HG03045 (cell line): ENCODE measurements at regions not wholly inside any gene's neighbourhood (a gene's known extent, or its start where the extent isn't known, plus 50 kb on each side); places are given as distances from the start of the nearest gene placed in this dataset.
"Not testable (repeated sequence)": the region's sequence is repeated elsewhere in the genome, so short reads cannot be mapped to it uniquely, and the experiment has no call there.

ENCODE experiments used
- ATAC-seq: cut with Tn5 transposase; IDR thresholded peaks from one replicate; pipeline ENCODE4 v1.9.1; 2021; ENCODE audit warnings: mild to moderate bottlenecking, moderate library complexity; ENCODE audit not compliant: unreplicated experiment

- no peak for ATAC-seq
These were observed 113.8 kb upstream of the ITGB1 start for GRCh38 chr10:33071857-33072256.

GRCh38 chr10:33070101-33070500, 112.1 kb upstream of the ITGB1 start:
- ATAC-seq = no peak

GRCh38 chr10:33067917-33068316, 109.9 kb upstream of the ITGB1 start:
- ATAC-seq = no peak

GRCh38 chr10:33067481-33067880, 109.5 kb upstream of the ITGB1 start:
- ATAC-seq = no peak

- no peak for ATAC-seq
These were observed 108.7 kb upstream of the ITGB1 start for GRCh38 chr10:33066558-33067236.

GRCh38 chr10:33065111-33065510, 107.1 kb upstream of the ITGB1 start:
- ATAC-seq = no peak

- ATAC-seq = no peak
These were observed 106.7 kb upstream of the ITGB1 start for GRCh38 chr10:33064706-33065105.

GRCh38 chr10:33057620-33058019, 99.6 kb upstream of the ITGB1 start:
- ATAC-seq = no peak

GRCh38 chr10:33056828-33057596, 99.0 kb upstream of the ITGB1 start:
- no peak for ATAC-seq

- no peak for ATAC-seq
These were observed 97.6 kb upstream of the ITGB1 start for GRCh38 chr10:33055625-33056024.

GRCh38 chr10:33052915-33053810, 95.1 kb upstream of the ITGB1 start:
- ATAC-seq = no peak

GRCh38 chr10:33052263-33052875, 94.3 kb upstream of the ITGB1 start:
- no peak for ATAC-seq

- not testable (repeated sequence) for ATAC-seq
These were observed 92.2 kb upstream of the ITGB1 start for GRCh38 chr10:33049963-33050920.

- no peak for ATAC-seq
These were observed 90.2 kb upstream of the ITGB1 start for GRCh38 chr10:33048223-33048622.

- ATAC-seq = no peak
These were observed 89.6 kb upstream of the ITGB1 start for GRCh38 chr10:33047655-33048054.

GRCh38 chr10:33046792-33047191, 88.8 kb upstream of the ITGB1 start:
- no peak for ATAC-seq

GRCh38 chr10:33045421-33045820, 87.4 kb upstream of the ITGB1 start:
- ATAC-seq = no peak

- ATAC-seq = no peak
These were observed 84.5 kb upstream of the ITGB1 start for GRCh38 chr10:33042565-33042964.

GRCh38 chr10:33041783-33042437, 83.9 kb upstream of the ITGB1 start:
- ATAC-seq = no peak
